ENCODE measurements at regions not wholly inside any gene's neighbourhood (a gene's known extent, or its start where the extent isn't known, plus 50 kb on each side); places are given as distances from the start of the nearest gene placed in this dataset.
"Not testable (repeated sequence)": the region's sequence is repeated elsewhere in the genome, so short reads cannot be mapped to it uniquely, and the experiment has no call there.

- CTCF ChIA-PET: no interaction called here
Measured at GRCh38 chr3:188021041-188021440, 132.9 kb upstream of the LPP start.

GRCh38 chr3:188021502-188022040 is 132.4 kb upstream of the LPP start:
- ChIA-PET CTCF (no interaction called here), POLR2A (no interaction called here)
- H3K36me3 ChIP-seq (ENCODE audit: control insufficient read depth in 2 of 2, extremely low read depth in 1 of 2, insufficient read depth in 1 of 2, low read length in 1 of 2): no peaks in the 10 kb centered on the region
- no peak for ATAC-seq (replicated peaks in 1 of 4)
- WGBS (ENCODE audit: insufficient coverage): 96% methylated on average over 4 of the region's 7 CpGs
- H3K4me1 ChIP-seq (ENCODE audit: control insufficient read depth in 1 of 2, extremely low read depth in 1 of 2, insufficient read depth in 2 of 2, low read length in 2 of 2): no peaks in the 10 kb centered on the region
- no peaks in the 10 kb centered on the region for H3K9me3 ChIP-seq
- H3K27ac ChIP-seq (ENCODE audit: low read length): no peak overlapping the region
- H3K4me3 Mint-ChIP-seq: no peak overlapping the region
- H3K27me3 ChIP-seq (replicated peaks in 1 of 2; ENCODE audit: control insufficient read depth in 2 of 2, extremely low read depth in 1 of 2, insufficient read depth in 2 of 2, low read length in 1 of 2): no peaks in the 10 kb centered on the region
- H3K27me3 Mint-ChIP-seq: no peaks in the 10 kb centered on the region
- H3K27ac Mint-ChIP-seq: no peak overlapping the region
- no peak for DNase-seq
- H3K36me3 Mint-ChIP-seq: no peaks in the 10 kb centered on the region
- H3K9me3 Mint-ChIP-seq: no peaks in the 10 kb centered on the region
- peaks cover 0 to 4% (median 0%) of the 10 kb centered on the region in 3 donors for H3K4me1 Mint-ChIP-seq
- H3K4me3 ChIP-seq (ENCODE audit: control insufficient read depth in 1 of 2, extremely low read depth in 1 of 2, low read length in 1 of 2): no peak overlapping the region

More at GRCh38 chr3:188021041-188021440, 132.9 kb upstream of the LPP start:
- no peak for DNase-seq
- no peak overlapping the region for H3K27ac ChIP-seq (ENCODE audit: low read length)
- Mint-ChIP-seq H3K27ac (no peak overlapping the region), H3K9me3 (no peaks in the 10 kb centered on the region), H3K36me3 (no peaks in the 10 kb centered on the region), H3K27me3 (no peaks in the 10 kb centered on the region), H3K4me1 (peaks cover 0 to 4% (median 0%) of the 10 kb centered on the region in 3 donors), H3K4me3 (no peak overlapping the region)
- WGBS (ENCODE audit: insufficient coverage): 83% methylated on average over 1 of the region's 3 CpGs
- H3K36me3 ChIP-seq (ENCODE audit: control insufficient read depth in 2 of 2, extremely low read depth in 1 of 2, insufficient read depth in 1 of 2, low read length in 1 of 2): no peaks in the 10 kb centered on the region
- H3K27me3 ChIP-seq (replicated peaks in 1 of 2; ENCODE audit: control insufficient read depth in 2 of 2, extremely low read depth in 1 of 2, insufficient read depth in 2 of 2, low read length in 1 of 2): no peaks in the 10 kb centered on the region
- ATAC-seq (replicated peaks in 1 of 4): no peak
- no peaks in the 10 kb centered on the region for H3K4me1 ChIP-seq (ENCODE audit: control insufficient read depth in 1 of 2, extremely low read depth in 1 of 2, insufficient read depth in 2 of 2, low read length in 2 of 2)
- no peaks in the 10 kb centered on the region for H3K9me3 ChIP-seq
- POLR2A ChIA-PET: no interaction called here
- no peak overlapping the region for H3K4me3 ChIP-seq (ENCODE audit: control insufficient read depth in 1 of 2, extremely low read depth in 1 of 2, low read length in 1 of 2)

DNA sequence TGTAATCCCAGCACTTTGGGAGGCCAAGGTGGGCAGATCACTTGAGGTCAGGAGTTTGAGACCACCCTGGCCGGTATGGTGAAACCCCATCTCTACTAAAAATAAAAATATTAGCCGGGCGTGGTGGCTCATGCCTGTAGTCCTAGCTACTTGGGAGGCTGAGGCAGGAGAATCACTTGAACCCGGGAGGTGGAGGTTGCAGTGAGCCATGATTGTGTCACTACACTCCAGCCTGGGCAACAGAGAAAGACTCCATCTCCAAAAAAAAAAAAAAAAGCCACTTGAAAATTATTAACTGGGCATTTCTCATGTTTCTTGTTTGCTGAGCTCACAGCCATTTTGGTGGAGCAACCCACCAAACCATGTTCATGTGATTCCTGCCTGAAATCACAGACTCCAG is 131.1 kb upstream of the LPP start:
- 100% methylated on average over 1 of the region's 4 CpGs for WGBS (ENCODE audit: insufficient coverage)
- ChIA-PET CTCF (interaction anchor here (0.6 kb wide), 2 partner anchors 726 to 764 kb away, joined by 3 to 7 read pairs; no protein-coding TSS in a partner anchor), POLR2A (interaction anchor here (0.6 to 0.7 kb wide), 3 partner anchors 11 to 870 kb away, joined by 4 to 5 read pairs (median 4); no protein-coding TSS in a partner anchor)
- H3K9me3 Mint-ChIP-seq; H3K4me3 ChIP-seq (ENCODE audit: control insufficient read depth in 1 of 2, extremely low read depth in 1 of 2, low read length in 1 of 2); H3K27ac ChIP-seq (ENCODE audit: low read length); H3K4me1 ChIP-seq (ENCODE audit: control insufficient read depth in 1 of 2, extremely low read depth in 1 of 2, insufficient read depth in 2 of 2, low read length in 2 of 2); H3K36me3 Mint-ChIP-seq; ATAC-seq (replicated peaks in 1 of 4); H3K4me1 Mint-ChIP-seq; H3K27me3 ChIP-seq (replicated peaks in 1 of 2; ENCODE audit: control insufficient read depth in 2 of 2, extremely low read depth in 1 of 2, insufficient read depth in 2 of 2, low read length in 1 of 2); H3K36me3 ChIP-seq (ENCODE audit: control insufficient read depth in 2 of 2, extremely low read depth in 1 of 2, insufficient read depth in 1 of 2, low read length in 1 of 2); H3K9me3 ChIP-seq; DNase-seq; H3K27ac Mint-ChIP-seq; H3K4me3 Mint-ChIP-seq; H3K27me3 Mint-ChIP-seq: not testable (repeated sequence)

- Histone ChIP-seq H3K4me3 (ENCODE audit: control insufficient read depth in 1 of 2, extremely low read depth in 1 of 2, low read length in 1 of 2) (no peak overlapping the region), H3K27ac (ENCODE audit: low read length) (no peak overlapping the region), H3K27me3 (replicated peaks in 1 of 2; ENCODE audit: control insufficient read depth in 2 of 2, extremely low read depth in 1 of 2, insufficient read depth in 2 of 2, low read length in 1 of 2) (no peaks in the 10 kb centered on the region), H3K4me1 (ENCODE audit: control insufficient read depth in 1 of 2, extremely low read depth in 1 of 2, insufficient read depth in 2 of 2, low read length in 2 of 2) (no peaks in the 10 kb centered on the region), H3K36me3 (ENCODE audit: control insufficient read depth in 2 of 2, extremely low read depth in 1 of 2, insufficient read depth in 1 of 2, low read length in 1 of 2) (no peaks in the 10 kb centered on the region), H3K9me3 (no peaks in the 10 kb centered on the region)
- no peaks in the 10 kb centered on the region for H3K36me3 Mint-ChIP-seq
- no CpG with 5 or more reads among the region's 6 CpGs for WGBS (ENCODE audit: insufficient coverage)
- H3K27ac Mint-ChIP-seq: no peak overlapping the region
- CTCF ChIA-PET: no interaction called here
- POLR2A ChIA-PET: no interaction called here
- H3K4me3 Mint-ChIP-seq: no peak overlapping the region
- no peak for ATAC-seq (replicated peaks in 1 of 4)
- DNase-seq: no peak
- no peaks in the 10 kb centered on the region for H3K9me3 Mint-ChIP-seq
- peaks cover 0 to 4% (median 0%) of the 10 kb centered on the region in 3 donors for H3K4me1 Mint-ChIP-seq
- no peaks in the 10 kb centered on the region for H3K27me3 Mint-ChIP-seq
Measured at GRCh38 chr3:188025555-188025954, 128.4 kb upstream of the LPP start.

GRCh38 chr3:188026191-188026968 is 127.6 kb upstream of the LPP start:
- Mint-ChIP-seq H3K4me3 (no peak overlapping the region), H3K4me1 (peaks cover 0 to 2% (median 0%) of the 10 kb centered on the region in 3 donors), H3K36me3 (no peaks in the 10 kb centered on the region), H3K27ac (no peak overlapping the region), H3K27me3 (no peaks in the 10 kb centered on the region), H3K9me3 (no peaks in the 10 kb centered on the region)
- ATAC-seq (replicated peaks in 1 of 4): no peak
- no peak overlapping the region for H3K27ac ChIP-seq (ENCODE audit: low read length)
- H3K27me3 ChIP-seq (replicated peaks in 1 of 2; ENCODE audit: control insufficient read depth in 2 of 2, extremely low read depth in 1 of 2, insufficient read depth in 2 of 2, low read length in 1 of 2): no peaks in the 10 kb centered on the region
- H3K9me3 ChIP-seq: no peaks in the 10 kb centered on the region
- WGBS (ENCODE audit: insufficient coverage): 100% methylated on average over 1 of the region's 3 CpGs
- no peak for DNase-seq
- ChIA-PET POLR2A (no interaction called here), CTCF (no interaction called here)
- no peaks in the 10 kb centered on the region for H3K4me1 ChIP-seq (ENCODE audit: control insufficient read depth in 1 of 2, extremely low read depth in 1 of 2, insufficient read depth in 2 of 2, low read length in 2 of 2)
- no peak overlapping the region for H3K4me3 ChIP-seq (ENCODE audit: control insufficient read depth in 1 of 2, extremely low read depth in 1 of 2, low read length in 1 of 2)
- H3K36me3 ChIP-seq (ENCODE audit: control insufficient read depth in 2 of 2, extremely low read depth in 1 of 2, insufficient read depth in 1 of 2, low read length in 1 of 2): no peaks in the 10 kb centered on the region

DNA sequence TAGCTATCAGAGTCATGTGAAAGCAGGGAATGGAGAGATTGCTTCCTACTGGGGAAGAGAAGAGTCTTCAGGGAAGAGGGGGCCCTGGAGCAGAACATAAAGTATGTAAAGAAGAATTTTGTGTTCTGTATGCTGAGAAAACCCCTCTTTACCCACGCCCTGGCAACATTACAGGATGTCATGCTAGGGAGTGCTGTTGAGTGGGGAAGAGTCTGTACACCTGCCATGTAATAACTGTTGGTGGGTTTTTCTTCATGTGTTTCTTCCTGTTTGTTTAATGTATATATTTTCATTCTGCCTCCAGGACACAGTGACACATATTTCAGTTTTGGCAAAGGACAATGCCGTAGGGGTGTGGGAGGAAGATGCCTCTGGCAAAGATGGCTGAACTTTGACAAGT is 122.8 kb upstream of the LPP start:
- Histone ChIP-seq H3K4me1 (ENCODE audit: control insufficient read depth in 1 of 2, extremely low read depth in 1 of 2, insufficient read depth in 2 of 2, low read length in 2 of 2) (no peaks in the 10 kb centered on the region), H3K9me3 (no peaks in the 10 kb centered on the region), H3K4me3 (ENCODE audit: control insufficient read depth in 1 of 2, extremely low read depth in 1 of 2, low read length in 1 of 2) (no peak overlapping the region), H3K27ac (ENCODE audit: low read length) (no peak overlapping the region), H3K36me3 (ENCODE audit: control insufficient read depth in 2 of 2, extremely low read depth in 1 of 2, insufficient read depth in 1 of 2, low read length in 1 of 2) (no peaks in the 10 kb centered on the region), H3K27me3 (replicated peaks in 1 of 2; ENCODE audit: control insufficient read depth in 2 of 2, extremely low read depth in 1 of 2, insufficient read depth in 2 of 2, low read length in 1 of 2) (no peaks in the 10 kb centered on the region)
- ATAC-seq (replicated peaks in 1 of 4) (no peak), DNase-seq (no peak)
- Mint-ChIP-seq H3K4me3 (no peak overlapping the region), H3K27ac (no peak overlapping the region), H3K4me1 (peaks cover 0 to 2% (median 0%) of the 10 kb centered on the region in 3 donors), H3K9me3 (peaks cover 0 to 3% (median 0%) of the 10 kb centered on the region in 3 donors), H3K27me3 (no peaks in the 10 kb centered on the region), H3K36me3 (peaks cover 2% of the 10 kb centered on the region)
- ChIA-PET CTCF (interaction anchor here in 1 of 2 donors (0.7 kb wide), 1 partner anchor 35 kb away, joined by 4 read pairs; no protein-coding TSS in a partner anchor), POLR2A (interaction anchor here in 1 of 2 donors (0.7 kb wide), 1 partner anchor 30 kb away, joined by 5 read pairs; no protein-coding TSS in a partner anchor)
- no CpG with 5 or more reads among the region's 2 CpGs for WGBS (ENCODE audit: insufficient coverage)

Data from T-cell (primary cell).